HEK293 (cell line): ENCODE measurements at regions not wholly inside any gene's neighbourhood (a gene's known extent, or its start where the extent isn't known, plus 50 kb on each side); places are given as distances from the start of the nearest gene placed in this dataset.

Source experiments
- MEIS1 ChIP-seq: sonication (generic); formaldehyde crosslinking; IDR thresholded peaks from 2 replicates; pipeline ENCODE4 v1.8.1; 2022; ENCODE audit warnings: missing genetic modification reagents, mild to moderate bottlenecking, borderline replicate concordance
- TCF7L2 ChIP-seq: IDR thresholded peaks from 2 replicates; pipeline ENCODE4 v1.6.1; 2011; ENCODE audit warnings: low read depth, mild to moderate bottlenecking, inconsistent platforms, low read length, moderate library complexity, borderline replicate concordance
- ZNF121 ChIP-seq: fragments of 450-650 bp; formaldehyde crosslinking; IDR thresholded peaks from 2 replicates; pipeline ENCODE4 v1.5.1; 2016; ENCODE audit warnings: missing biosample characterization, missing genetic modification characterization
- ZNF132 ChIP-seq: fragments of 450-650 bp; formaldehyde crosslinking; IDR thresholded peaks from 2 replicates; pipeline ENCODE4 v1.5.1; 2017; ENCODE audit warnings: missing biosample characterization, missing genetic modification characterization, borderline replicate concordance
- ZNF155 ChIP-seq: fragments of 450-650 bp; formaldehyde crosslinking; IDR thresholded peaks from 2 replicates; pipeline ENCODE4 v1.5.1; 2016; ENCODE audit warnings: missing biosample characterization, missing genetic modification characterization
- ZNF16 ChIP-seq: fragments of 450-650 bp; formaldehyde crosslinking; IDR thresholded peaks from 2 replicates; pipeline ENCODE4 v1.5.1; 2016; ENCODE audit warnings: low read depth, missing biosample characterization, missing genetic modification characterization
- ZNF223 ChIP-seq: fragments of 450-650 bp; formaldehyde crosslinking; IDR thresholded peaks from 2 replicates; pipeline ENCODE4 v1.5.1; 2016; ENCODE audit warnings: missing biosample characterization, missing genetic modification characterization
- ZNF24 ChIP-seq: fragments of 450-650 bp; formaldehyde crosslinking; IDR thresholded peaks from 2 replicates; pipeline ENCODE4 v1.5.1; 2016; ENCODE audit warnings: missing biosample characterization, missing genetic modification characterization
- ZNF266 ChIP-seq: fragments of 450-650 bp; formaldehyde crosslinking; IDR thresholded peaks from 2 replicates; pipeline ENCODE4 v1.5.1; 2016; ENCODE audit warnings: missing biosample characterization, missing genetic modification characterization, low read depth
- ZNF623 ChIP-seq: fragments of 450-650 bp; formaldehyde crosslinking; IDR thresholded peaks from 2 replicates; pipeline ENCODE4 v1.5.1; 2016; ENCODE audit warnings: missing biosample characterization, missing genetic modification characterization
- ZNF654 ChIP-seq: fragments of 450-650 bp; formaldehyde crosslinking; IDR thresholded peaks from 2 replicates; pipeline ENCODE4 v1.5.1; 2016; ENCODE audit warnings: low read depth, missing biosample characterization, missing genetic modification characterization
- ZNF768 ChIP-seq: fragments of 450-650 bp; formaldehyde crosslinking; IDR thresholded peaks from 2 replicates; pipeline ENCODE4 v1.5.1; 2018; ENCODE audit warnings: missing biosample characterization, mild to moderate bottlenecking, missing genetic modification characterization
- ZSCAN30 ChIP-seq: fragments of 450-650 bp; IDR thresholded peaks from 2 replicates; pipeline ENCODE4 v1.5.1; 2018; ENCODE audit warnings: missing biosample characterization, mild to moderate bottlenecking, missing genetic modification characterization, moderate library complexity
- TF ChIP-seq, protein P1 (sequence below): fragments of 450-650 bp; formaldehyde crosslinking; IDR thresholded peaks from 2 replicates; pipeline ENCODE4 v1.5.1; 2016; ENCODE audit warnings: missing biosample characterization, missing genetic modification characterization

DNA sequence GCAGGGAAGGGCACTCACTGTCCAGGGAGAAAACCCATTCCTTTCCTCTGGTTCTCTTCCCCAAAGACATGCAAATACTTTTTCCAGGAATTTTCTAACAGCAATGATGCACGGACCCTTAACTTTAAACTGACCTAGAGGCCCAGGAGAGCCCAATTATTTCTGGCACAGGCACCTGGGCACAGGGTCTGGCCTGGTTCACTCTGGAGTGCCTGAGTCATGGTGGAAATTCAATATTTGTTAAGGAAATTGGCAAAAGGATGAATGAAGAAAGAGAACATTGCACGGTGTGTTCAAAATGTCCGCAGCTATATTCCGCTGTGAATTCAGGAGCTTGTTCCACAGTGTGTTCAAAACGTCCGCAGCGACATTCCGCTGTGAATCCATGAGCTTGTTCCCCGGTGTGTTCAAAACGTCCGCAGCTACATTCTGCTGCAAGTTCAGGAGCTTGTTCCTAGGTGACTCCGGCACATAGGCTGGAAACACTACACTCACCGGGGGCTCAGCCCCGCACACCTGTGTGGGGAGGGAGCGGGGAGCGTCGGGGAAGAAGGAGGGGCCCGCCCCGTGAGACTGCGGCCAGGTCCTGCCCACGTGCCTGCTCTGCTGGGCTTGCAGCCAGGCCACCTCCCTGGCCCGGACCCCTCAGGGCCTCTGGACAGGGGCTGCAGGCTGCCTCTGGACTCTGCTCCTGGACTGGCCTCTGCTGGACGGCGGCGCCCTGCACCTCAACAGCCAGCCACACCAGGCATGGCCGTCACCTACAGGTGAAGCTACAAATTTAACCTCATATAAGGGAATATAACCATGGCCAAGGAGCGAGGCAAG lies 72.0 kb upstream of the FAM20C start:
- TF ChIP-seq ZNF654 (tag by site-specific recombination) (no peak), ZNF768 (no peak), MEIS1 (CRISPR knock-in tag) (no peak), ZNF132 (tag by site-specific recombination) (no peak), TCF7L2 (no peak), ZNF266 (no peak), ZNF623 (no peak), ZNF121 (no peak), ZNF223 (tag by site-specific recombination) (no peak), ZNF16 (tag by site-specific recombination) (no peak), ZNF155 (no peak), ZNF24 (tag by site-specific recombination) (no peak), ZSCAN30 (tag by site-specific recombination) (no peak)
- TF ChIP-seq, protein P1, sequence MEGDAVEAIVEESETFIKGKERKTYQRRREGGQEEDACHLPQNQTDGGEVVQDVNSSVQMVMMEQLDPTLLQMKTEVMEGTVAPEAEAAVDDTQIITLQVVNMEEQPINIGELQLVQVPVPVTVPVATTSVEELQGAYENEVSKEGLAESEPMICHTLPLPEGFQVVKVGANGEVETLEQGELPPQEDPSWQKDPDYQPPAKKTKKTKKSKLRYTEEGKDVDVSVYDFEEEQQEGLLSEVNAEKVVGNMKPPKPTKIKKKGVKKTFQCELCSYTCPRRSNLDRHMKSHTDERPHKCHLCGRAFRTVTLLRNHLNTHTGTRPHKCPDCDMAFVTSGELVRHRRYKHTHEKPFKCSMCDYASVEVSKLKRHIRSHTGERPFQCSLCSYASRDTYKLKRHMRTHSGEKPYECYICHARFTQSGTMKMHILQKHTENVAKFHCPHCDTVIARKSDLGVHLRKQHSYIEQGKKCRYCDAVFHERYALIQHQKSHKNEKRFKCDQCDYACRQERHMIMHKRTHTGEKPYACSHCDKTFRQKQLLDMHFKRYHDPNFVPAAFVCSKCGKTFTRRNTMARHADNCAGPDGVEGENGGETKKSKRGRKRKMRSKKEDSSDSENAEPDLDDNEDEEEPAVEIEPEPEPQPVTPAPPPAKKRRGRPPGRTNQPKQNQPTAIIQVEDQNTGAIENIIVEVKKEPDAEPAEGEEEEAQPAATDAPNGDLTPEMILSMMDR (tag by site-specific recombination), result no peak
